IMR-90 (cell line): ENCODE measurements at regions not wholly inside any gene's neighbourhood (a gene's known extent, or its start where the extent isn't known, plus 50 kb on each side); places are given as distances from the start of the nearest gene placed in this dataset.
A peak's percentile ranks its signal among the peaks of the same experiment; 100 is the strongest.

Source experiments
- ATAC-seq: fragments of 200-7000 bp; cut with Tn5 transposase; 2 replicates; pipeline ENCODE4 v1.9.1; 2020; ENCODE audit warnings: low read depth, mild to moderate bottlenecking, moderate library complexity
- BruUV-seq: library from RNA; stranded (reverse); fragments of 400-500 nt; replicated peaks from 2 replicates; lab custom pipeline; 2021; lab: Mats Ljungman, UMichigan
- CTCF ChIA-PET: fragments of 300-600 bp; formaldehyde crosslinking; extraction: SDS; loops from one replicate; lab custom pipeline; 2021; ENCODE audit warnings: antibody characterized with exemption; lab: Yijun Ruan, JAX
- POLR2A ChIA-PET: fragments of 300-600 bp; sonication (Branson Sonifier 250); formaldehyde crosslinking; loops from one replicate; lab custom pipeline; 2022; ENCODE audit warnings: antibody characterized with exemption; ENCODE audit not compliant: unreplicated experiment; lab: Charles Lee
- DNase-seq: peaks from one replicate; pipeline ENCODE4 v3.0.0; 2013
- H2AFZ ChIP-seq: replicated peaks from 2 replicates; pipeline ENCODE3; 2013; ENCODE audit warnings: low read length, mild to moderate bottlenecking; ENCODE audit not compliant: poor library complexity
- H2AK5ac ChIP-seq: 2 replicates; pipeline ENCODE4 v1.6.1; 2013; ENCODE audit warnings: low read depth, low read length, inconsistent platforms
- H2AK9ac ChIP-seq: replicated peaks from 2 replicates; pipeline ENCODE3; 2013; ENCODE audit warnings: mild to moderate bottlenecking, low read depth, low read length, moderate library complexity; ENCODE audit not compliant: poor library complexity
- H2BK120ac ChIP-seq: 2 replicates; pipeline ENCODE4 v1.6.1; 2013; ENCODE audit warnings: low read depth, low read length, inconsistent platforms
- H2BK15ac ChIP-seq: 3 replicates; pipeline ENCODE4 v1.6.1; 2013; ENCODE audit warnings: low read depth, low read length, inconsistent platforms
- H2BK20ac ChIP-seq: 2 replicates; pipeline ENCODE4 v1.6.1; 2013; ENCODE audit warnings: low read depth, mild to moderate bottlenecking, inconsistent platforms, low read length, moderate library complexity
- H2BK5ac ChIP-seq: 2 replicates; pipeline ENCODE4 v1.6.1; 2013; ENCODE audit warnings: mild to moderate bottlenecking, low read depth, low read length, inconsistent platforms; ENCODE audit not compliant: poor library complexity, severe bottlenecking
- H3K14ac ChIP-seq: replicated peaks from 2 replicates; pipeline ENCODE4 v1.6.1; 2013; ENCODE audit warnings: low read depth, low read length, inconsistent platforms
- H3K18ac ChIP-seq: 2 replicates; pipeline ENCODE4 v1.6.1; 2013; ENCODE audit warnings: low read depth, low read length, control low read depth
- H3K23ac ChIP-seq: 2 replicates; pipeline ENCODE4 v1.6.1; 2013; ENCODE audit warnings: low read depth, low read length, inconsistent platforms
- H3K27ac ChIP-seq: 2 replicates; pipeline ENCODE4 v1.5.1; 2013; ENCODE audit warnings: mild to moderate bottlenecking, control low read depth, low read length; ENCODE audit not compliant: insufficient read depth
- H3K27me3 ChIP-seq: 2 replicates; pipeline ENCODE4 v1.6.1; 2013; ENCODE audit warnings: low read length; ENCODE audit not compliant: control insufficient read depth, insufficient read depth
- H3K36me3 ChIP-seq: 2 replicates; pipeline ENCODE4 v1.6.1; 2013; ENCODE audit warnings: low read length, mixed read lengths; ENCODE audit not compliant: control insufficient read depth, insufficient read depth
- H3K4ac ChIP-seq: 2 replicates; pipeline ENCODE4 v1.6.1; 2013; ENCODE audit warnings: low read depth, low read length, inconsistent platforms
- H3K4me1 ChIP-seq: 2 replicates; pipeline ENCODE4 v1.6.1; 2013; ENCODE audit warnings: low read length, mixed read lengths; ENCODE audit not compliant: control insufficient read depth, insufficient read depth
- H3K4me2 ChIP-seq: 2 replicates; pipeline ENCODE4 v1.6.1; 2013; ENCODE audit warnings: low read depth, mild to moderate bottlenecking, control low read depth, low read length, moderate library complexity
- H3K4me3 ChIP-seq: 2 replicates; pipeline ENCODE4 v1.5.1; 2013; ENCODE audit warnings: low read depth, mild to moderate bottlenecking, control low read depth, low read length, moderate library complexity; ENCODE audit not compliant: insufficient read depth
- H3K56ac ChIP-seq: 2 replicates; pipeline ENCODE4 v1.6.1; 2013; ENCODE audit warnings: low read length, inconsistent platforms; ENCODE audit not compliant: insufficient read depth; ENCODE audit errors: extremely low read depth
- H3K79me1 ChIP-seq, 2 experiments: 2 replicates each; pipeline ENCODE4 v1.6.1; 2013; ENCODE audit warnings: low read length in 2 of 2, inconsistent platforms in 1 of 2, low read depth in 1 of 2
- H3K9ac ChIP-seq: 2 replicates; pipeline ENCODE4 v1.6.1; 2013; ENCODE audit warnings: low read depth, low read length, control low read depth
- H3K9me1 ChIP-seq: 2 replicates; pipeline ENCODE4 v1.6.1; 2013; ENCODE audit warnings: low read length, inconsistent platforms; ENCODE audit not compliant: insufficient read depth
- H3K9me3 ChIP-seq: 2 replicates; pipeline ENCODE4 v1.6.1; 2013; ENCODE audit warnings: low read length; ENCODE audit not compliant: control insufficient read depth, insufficient read depth
- H4K20me1 ChIP-seq: 2 replicates; pipeline ENCODE4 v1.6.1; 2013; ENCODE audit warnings: low read length, inconsistent platforms; ENCODE audit not compliant: insufficient read depth
- H4K5ac ChIP-seq: 2 replicates; pipeline ENCODE4 v1.6.1; 2013; ENCODE audit warnings: mild to moderate bottlenecking, low read depth, low read length, control low read depth
- H4K8ac ChIP-seq, 2 experiments: 2 replicates each; pipeline ENCODE4 v1.6.1; 2013; ENCODE audit warnings: low read depth in 2 of 2, low read length in 2 of 2, control low read depth in 1 of 2, inconsistent platforms in 1 of 2
- H4K91ac ChIP-seq: 2 replicates; pipeline ENCODE4 v1.6.1; 2013; ENCODE audit warnings: low read depth, low read length, inconsistent platforms; ENCODE audit not compliant: insufficient read depth
- BHLHE40 ChIP-seq: fragments of 150-350 bp; IDR thresholded peaks from 2 replicates; pipeline ENCODE4 v1.6.1; 2016; ENCODE audit warnings: mild to moderate bottlenecking, low read depth, low read length
- CEBPB ChIP-seq: IDR thresholded peaks from 2 replicates; pipeline ENCODE4 v1.6.1; 2012; ENCODE audit warnings: low read depth, low read length, improper control_type of control experiment
- CHD1 ChIP-seq: IDR thresholded peaks from 2 replicates; pipeline ENCODE4 v1.6.1; 2012; ENCODE audit warnings: low read depth, low read length, improper control_type of control experiment
- CTCF ChIP-seq: conservative IDR thresholded peaks from 2 replicates; pipeline ENCODE4 v1.5.1; 2012; ENCODE audit warnings: mild to moderate bottlenecking, low read depth, low read length, improper control_type of control experiment
- ELK1 ChIP-seq: fragments of 150-350 bp; IDR thresholded peaks from 2 replicates; pipeline ENCODE4 v1.6.1; 2016; ENCODE audit warnings: low read depth, mild to moderate bottlenecking, low read length, moderate library complexity, borderline replicate concordance
- FOS ChIP-seq: fragments of 150-350 bp; IDR thresholded peaks from 2 replicates; pipeline ENCODE4 v1.6.1; 2016; ENCODE audit warnings: low read depth, low read length
- MAFK ChIP-seq: IDR thresholded peaks from 2 replicates; pipeline ENCODE4 v1.6.1; 2012; ENCODE audit warnings: low read depth, low read length, improper control_type of control experiment
- MAZ ChIP-seq: IDR thresholded peaks from 2 replicates; pipeline ENCODE4 v1.6.1; 2012; ENCODE audit warnings: low read depth, mild to moderate bottlenecking, low read length, improper control_type of control experiment, moderate library complexity, borderline replicate concordance
- NFE2L2 ChIP-seq: fragments of 150-350 bp; IDR thresholded peaks from 2 replicates; pipeline ENCODE4 v1.6.1; 2016; ENCODE audit warnings: low read depth, mild to moderate bottlenecking, low read length
- POLR2A ChIP-seq: IDR thresholded peaks from 2 replicates; pipeline ENCODE4 v1.6.1; 2012; ENCODE audit warnings: mild to moderate bottlenecking, low read depth, low read length
- RAD21 ChIP-seq: IDR thresholded peaks from 2 replicates; pipeline ENCODE4 v1.6.1; 2012; ENCODE audit warnings: low read length, improper control_type of control experiment
- RCOR1 ChIP-seq: IDR thresholded peaks from 2 replicates; pipeline ENCODE4 v1.6.1; 2012; ENCODE audit warnings: mild to moderate bottlenecking, low read length, improper control_type of control experiment; ENCODE audit not compliant: insufficient replicate concordance
- RFX5 ChIP-seq: IDR thresholded peaks from 2 replicates; pipeline ENCODE4 v1.8.0; 2012; ENCODE audit warnings: low read depth, mild to moderate bottlenecking, low read length, moderate library complexity
- SMC3 ChIP-seq: fragments of 150-350 bp; IDR thresholded peaks from 2 replicates; pipeline ENCODE4 v1.6.1; 2016; ENCODE audit warnings: low read depth, mild to moderate bottlenecking, antibody characterized with exemption, low read length, moderate library complexity
- WGBS, 2 experiments: methylation state at CpG; one replicate each; pipeline versions ENCODE4 v1.1.5 to v1.1.7; 2013; ENCODE audit warnings: missing lambda C conversion rate in 2 of 2; ENCODE audit not compliant: insufficient read length in 1 of 2; ENCODE audit errors: extremely low coverage in 2 of 2; 5-methylcytosine and 5-hydroxymethylcytosine counted together
- dilution Hi-C: fragments of 300-500 bp; cut with HindIII; formaldehyde crosslinking; loops from one replicate; pipeline ENCODE4 v1.14.3; 2018; ENCODE audit warnings: low sequenced_read_pairs; ENCODE audit not compliant: unreplicated experiment
- in situ Hi-C: fragments of 300-500 bp; cut with MboI; formaldehyde crosslinking; loops from 3 replicates; pipeline ENCODE4 v1.14.3; 2019; ENCODE audit warnings: low sequenced_read_pairs, inconsistent platforms, mixed read lengths
- intact Hi-C: fragments of 100-400 bp; cut with micrococcal nuclease; formaldehyde crosslinking; loops from 2 replicates; pipeline ENCODE4 v1.10.0; 2022
- TF ChIP-seq, protein P1 (sequence below): fragments of 150-350 bp; IDR thresholded peaks from 2 replicates; pipeline ENCODE4 v1.6.1; 2017; ENCODE audit warnings: mild to moderate bottlenecking, antibody characterized with exemption, low read length, low read depth

DNA sequence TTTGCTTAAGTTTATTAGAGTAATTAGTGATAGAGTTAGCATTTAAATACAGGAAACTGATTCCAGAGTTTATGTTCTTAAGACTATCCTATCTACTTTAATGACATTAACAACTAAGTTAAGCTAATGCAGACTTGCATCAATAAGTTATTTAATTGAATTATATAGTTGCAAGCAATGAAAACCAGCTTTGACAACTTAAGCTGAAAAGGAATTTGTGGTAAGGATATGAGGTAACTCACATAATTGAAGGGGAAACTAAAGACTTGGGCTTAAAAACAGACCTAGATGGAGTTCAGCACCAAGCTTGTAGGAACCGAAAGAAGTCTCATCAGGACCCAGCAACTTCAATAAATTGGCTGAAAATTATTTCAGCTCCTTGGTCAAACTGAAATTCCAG is 222.3 kb downstream of the IBTK start:
- Histone ChIP-seq H3K4me2 (no peak overlapping the region), H3K4me1 (peaks cover 1% of the 10 kb centered on the region; the same call in 1 of the 2 replicates), H2BK15ac (no peak overlapping the region), H3K9ac (no peak overlapping the region), H3K56ac (no peak overlapping the region), H3K14ac (no peak overlapping the region), H2AK5ac (no peak overlapping the region), H2BK120ac (no peak overlapping the region), H3K4me3 (no peak overlapping the region), H3K23ac (no peak overlapping the region), H2BK20ac (no peak overlapping the region), H3K27ac (no peak overlapping the region), H3K9me3 (no peaks in the 10 kb centered on the region), H4K91ac (no peak overlapping the region), H4K5ac (no peak overlapping the region), H3K18ac (no peak overlapping the region), H3K79me1 (no peaks in the 10 kb centered on the region), H3K4ac (no peak overlapping the region), H2BK5ac (no peak overlapping the region), H3K36me3 (no peaks in the 10 kb centered on the region), H3K9me1 (0 out of 2 replicates have a peak, but pooled peaks cover 4% of the 10 kb centered on the region), H2AK9ac (no peak overlapping the region), H2AFZ (no peak overlapping the region), H4K20me1 (no peaks in the 10 kb centered on the region), H4K8ac (no peak overlapping the region), H3K27me3 (no peaks in the 10 kb centered on the region)
- ATAC-seq (no peak), DNase-seq (peak; percentile 15)
- WGBS, 2 experiments, result no CpG with 5 or more reads among the region's 1 CpG
- in situ Hi-C loops, result loop anchor here (25.0 kb wide), 1 partner anchor 788 kb away; no protein-coding TSS in a partner anchor
- TF ChIP-seq FOS (no peak), NFE2L2 (no peak), ELK1 (no peak), MAZ (no peak), CTCF (no peak), BHLHE40 (no peak), CEBPB (no peak), CHD1 (no peak), SMC3 (no peak), RCOR1 (no peak), RFX5 (no peak), MAFK (no peak), RAD21 (no peak), POLR2A (no peak)
- TF ChIP-seq, protein P1, sequence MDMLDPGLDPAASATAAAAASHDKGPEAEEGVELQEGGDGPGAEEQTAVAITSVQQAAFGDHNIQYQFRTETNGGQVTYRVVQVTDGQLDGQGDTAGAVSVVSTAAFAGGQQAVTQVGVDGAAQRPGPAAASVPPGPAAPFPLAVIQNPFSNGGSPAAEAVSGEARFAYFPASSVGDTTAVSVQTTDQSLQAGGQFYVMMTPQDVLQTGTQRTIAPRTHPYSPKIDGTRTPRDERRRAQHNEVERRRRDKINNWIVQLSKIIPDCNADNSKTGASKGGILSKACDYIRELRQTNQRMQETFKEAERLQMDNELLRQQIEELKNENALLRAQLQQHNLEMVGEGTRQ, result no peak
- ChIA-PET POLR2A (no interaction called here), CTCF (no interaction called here)
- intact Hi-C loops, result no loop called here
- dilution Hi-C loops, result no loop called here
- no TSS peak for BruUV-seq
